WTC11 (cell line): ENCODE measurements at regions not wholly inside any gene's neighbourhood (a gene's known extent, or its start where the extent isn't known, plus 50 kb on each side); places are given as distances from the start of the nearest gene placed in this dataset.

Experiments
- ATF3 ChIP-seq: sonication (generic); formaldehyde crosslinking; conservative IDR thresholded peaks from 2 replicates; pipeline ENCODE4 v1.8.1; 2022; ENCODE audit warnings: mild to moderate bottlenecking, missing genetic modification reagents
- CTCF ChIP-seq: fragments of 200-600 bp; IDR thresholded peaks from 2 replicates; pipeline ENCODE4 v1.8.0; 2022; ENCODE audit warnings: antibody characterized with exemption
- ESRRA ChIP-seq: sonication (generic); formaldehyde crosslinking; IDR thresholded peaks from 2 replicates; pipeline ENCODE4 v1.8.1; 2022; ENCODE audit warnings: mild to moderate bottlenecking, missing genetic modification reagents, borderline replicate concordance
- RELA ChIP-seq: sonication (generic); formaldehyde crosslinking; IDR thresholded peaks from 2 replicates; pipeline ENCODE4 v1.8.1; 2022; ENCODE audit warnings: missing genetic modification reagents, mild to moderate bottlenecking, borderline replicate concordance
- USF2 ChIP-seq: sonication (generic); formaldehyde crosslinking; IDR thresholded peaks from 2 replicates; pipeline ENCODE4 v1.8.1; 2023; ENCODE audit warnings: mild to moderate bottlenecking, missing genetic modification reagents, moderate library complexity
- TF ChIP-seq, protein P1 (sequence below): sonication (generic); formaldehyde crosslinking; IDR thresholded peaks from 2 replicates; pipeline ENCODE4 v1.8.0; 2022; ENCODE audit warnings: mild to moderate bottlenecking, missing genetic modification reagents

GRCh38 chr22:22088658-22089458 lies 106.3 kb upstream of the TOP3B start:
- no peak for TF ChIP-seq ATF3 (CRISPR knock-in tag)
- TF ChIP-seq, protein P1, sequence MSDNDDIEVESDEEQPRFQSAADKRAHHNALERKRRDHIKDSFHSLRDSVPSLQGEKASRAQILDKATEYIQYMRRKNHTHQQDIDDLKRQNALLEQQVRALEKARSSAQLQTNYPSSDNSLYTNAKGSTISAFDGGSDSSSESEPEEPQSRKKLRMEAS (CRISPR knock-in tag): no peak
- TF ChIP-seq ESRRA: no peak
- no peak for TF ChIP-seq CTCF
- no peak for TF ChIP-seq USF2
- no peak for TF ChIP-seq RELA (CRISPR knock-in tag)
